Tibial artery (tissue), 4 donors: ENCODE measurements at regions not wholly inside any gene's neighbourhood (a gene's known extent, or its start where the extent isn't known, plus 50 kb on each side); places are given as distances from the start of the nearest gene placed in this dataset.

ENCODE experiments used
- DNase-seq, 2 donors: peaks; one replicate each; pipeline ENCODE4 v3.0.0-alpha.2; 2019
- H3K27ac ChIP-seq, 2 donors: fragments of 200-600 bp; sonication (generic) in 1 of 2; 1 replicate in 1 of 2; 2 replicates in 1 of 2; pipeline ENCODE4 v1.5.1; 2018 to 2019; ENCODE audit warnings: mild to moderate bottlenecking in 1 of 2
- H3K27me3 ChIP-seq, 2 donors: fragments of 200-600 bp; sonication (generic) in 1 of 2; one replicate each; pipeline versions ENCODE4 v1.5.1 to v1.6.0; 2016 to 2019
- H3K36me3 ChIP-seq, 3 donors: fragments of 200-600 bp; sonication (generic) in 2 of 3; one replicate each; pipeline ENCODE4 v1.5.1; 2016 to 2019; ENCODE audit warnings: mild to moderate bottlenecking in 2 of 3
- H3K4me1 ChIP-seq, 4 donors: fragments of 200-600 bp; sonication (generic) in 2 of 4; 1 replicate in 3 of 4; 2 replicates in 1 of 4; pipeline ENCODE4 v1.5.1; 2016 to 2019
- H3K4me3 ChIP-seq, 2 donors: fragments of 200-600 bp; sonication (generic) in 1 of 2; 1 replicate in 1 of 2; 2 replicates in 1 of 2; pipeline ENCODE4 v1.5.1; 2018 to 2019; ENCODE audit warnings: mild to moderate bottlenecking in 2 of 2
- H3K9me3 ChIP-seq, 3 donors: fragments of 200-600 bp; sonication (generic) in 1 of 3; one replicate each; pipeline ENCODE4 v1.5.1; 2016 to 2019
- CTCF ChIP-seq, 2 experiments: fragments of 200-600 bp in 1 of 2; fragments of 450-650 bp in 1 of 2; IDR thresholded peaks; one replicate each; pipeline ENCODE4 v1.5.1; 2017 to 2019; ENCODE audit warnings: antibody characterized with exemption in 2 of 2, mild to moderate bottlenecking in 1 of 2, moderate library complexity in 1 of 2
- intact Hi-C: fragments of 100-400 bp; cut with DNase I; formaldehyde crosslinking; loops from one replicate; pipeline ENCODE4 v1.15.0; 2023; ENCODE audit warnings: low total_unique reads

GRCh38 chr10:35770817-35771355, 128.8 kb upstream of the FZD8 start:
- Histone ChIP-seq H3K9me3 (no peaks in the 10 kb centered on the region), H3K4me3 (no peak overlapping the region), H3K27me3 (no peaks in the 10 kb centered on the region), H3K36me3 (no peaks in the 10 kb centered on the region), H3K27ac (no peak overlapping the region), H3K4me1 (peaks cover 0 to 15% (median 0%) of the 10 kb centered on the region in 4 donors)
- DNase-seq: no peak
- TF ChIP-seq CTCF (IDR thresholded peaks at IDR 0.05): no peak
- intact Hi-C loops: no loop called here

GRCh38 chr10:35769795-35770194, 127.7 kb upstream of the FZD8 start:
- intact Hi-C loops: no loop called here
- Histone ChIP-seq H3K36me3 (no peaks in the 10 kb centered on the region), H3K27ac (no peak overlapping the region), H3K9me3 (no peaks in the 10 kb centered on the region), H3K27me3 (no peaks in the 10 kb centered on the region), H3K4me3 (no peak overlapping the region), H3K4me1 (peaks cover 0 to 15% (median 0%) of the 10 kb centered on the region in 4 donors)
- DNase-seq: no peak
- TF ChIP-seq CTCF (IDR thresholded peaks at IDR 0.05): no peak

GRCh38 chr10:35768731-35769130, 126.6 kb upstream of the FZD8 start:
- Histone ChIP-seq H3K27me3 (no peaks in the 10 kb centered on the region), H3K4me3 (no peak overlapping the region), H3K4me1 (peaks cover 0 to 15% (median 0%) of the 10 kb centered on the region in 4 donors), H3K27ac (no peak overlapping the region), H3K36me3 (no peaks in the 10 kb centered on the region), H3K9me3 (no peaks in the 10 kb centered on the region)
- no peak for TF ChIP-seq CTCF (IDR thresholded peaks at IDR 0.05)
- intact Hi-C loops: no loop called here
- DNase-seq: no peak

GRCh38 chr10:35768011-35768410, 125.9 kb upstream of the FZD8 start:
- Histone ChIP-seq H3K4me1 (peaks cover 0 to 15% (median 0%) of the 10 kb centered on the region in 4 donors), H3K27ac (no peak overlapping the region), H3K4me3 (no peak overlapping the region), H3K27me3 (no peaks in the 10 kb centered on the region), H3K9me3 (no peaks in the 10 kb centered on the region), H3K36me3 (no peaks in the 10 kb centered on the region)
- DNase-seq: no peak
- no peak for TF ChIP-seq CTCF (IDR thresholded peaks at IDR 0.05)
- intact Hi-C loops: no loop called here

- Histone ChIP-seq H3K27me3 (no peaks in the 10 kb centered on the region), H3K36me3 (no peaks in the 10 kb centered on the region), H3K4me3 (no peak overlapping the region), H3K27ac (no peak overlapping the region), H3K4me1 (peaks cover 0 to 15% (median 0%) of the 10 kb centered on the region in 4 donors), H3K9me3 (no peaks in the 10 kb centered on the region)
- intact Hi-C loops: no loop called here
- TF ChIP-seq CTCF (IDR thresholded peaks at IDR 0.05): no peak
- no peak for DNase-seq
Measured at GRCh38 chr10:35765996-35766395, 123.9 kb upstream of the FZD8 start.

- no peak for TF ChIP-seq CTCF (IDR thresholded peaks at IDR 0.05)
- Histone ChIP-seq H3K27me3 (no peaks in the 10 kb centered on the region), H3K4me1 (peaks cover 0 to 15% (median 0%) of the 10 kb centered on the region in 4 donors), H3K4me3 (no peak overlapping the region), H3K9me3 (no peaks in the 10 kb centered on the region), H3K27ac (no peak overlapping the region), H3K36me3 (no peaks in the 10 kb centered on the region)
- intact Hi-C loops: no loop called here
- peak in 1 of 2 donors; percentile 20 for DNase-seq
Measured at GRCh38 chr10:35765066-35765527, 123.0 kb upstream of the FZD8 start.
